HG03045 (cell line): ENCODE measurements at regions not wholly inside any gene's neighbourhood (a gene's known extent, or its start where the extent isn't known, plus 50 kb on each side); places are given as distances from the start of the nearest gene placed in this dataset.
"Not testable (repeated sequence)": the region's sequence is repeated elsewhere in the genome, so short reads cannot be mapped to it uniquely, and the experiment has no call there.

ENCODE experiments used
- ATAC-seq: cut with Tn5 transposase; IDR thresholded peaks from one replicate; pipeline ENCODE4 v1.9.1; 2021; ENCODE audit warnings: mild to moderate bottlenecking, moderate library complexity; ENCODE audit not compliant: unreplicated experiment

- ATAC-seq: no peak
Measured at GRCh38 chr11:29490938-29491337, 525.9 kb downstream of the KCNA4 start.

GRCh38 chr11:29486301-29486700 lies 530.5 kb downstream of the KCNA4 start:
- ATAC-seq: no peak

GRCh38 chr11:29485641-29486040 lies 531.2 kb downstream of the KCNA4 start:
- no peak for ATAC-seq

DNA sequence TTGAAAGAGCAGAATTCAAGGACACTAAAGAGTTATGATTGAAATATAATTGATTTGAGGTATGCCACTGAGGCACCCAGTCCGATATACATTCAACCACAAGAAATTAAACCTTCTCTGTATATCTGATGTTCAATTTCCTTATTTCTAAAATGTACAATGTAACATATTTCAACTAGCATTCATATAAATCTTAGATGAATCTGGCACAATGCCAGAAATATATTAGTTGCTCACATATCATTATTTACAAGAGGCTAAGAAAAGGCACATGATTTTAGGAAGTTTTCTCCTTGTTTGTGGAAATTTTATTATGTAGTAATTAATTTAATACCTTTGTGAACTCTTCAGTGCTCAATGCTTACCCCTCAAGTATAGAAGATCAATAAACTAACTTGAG lies 532.3 kb downstream of the KCNA4 start:
- no peak for ATAC-seq

DNA sequence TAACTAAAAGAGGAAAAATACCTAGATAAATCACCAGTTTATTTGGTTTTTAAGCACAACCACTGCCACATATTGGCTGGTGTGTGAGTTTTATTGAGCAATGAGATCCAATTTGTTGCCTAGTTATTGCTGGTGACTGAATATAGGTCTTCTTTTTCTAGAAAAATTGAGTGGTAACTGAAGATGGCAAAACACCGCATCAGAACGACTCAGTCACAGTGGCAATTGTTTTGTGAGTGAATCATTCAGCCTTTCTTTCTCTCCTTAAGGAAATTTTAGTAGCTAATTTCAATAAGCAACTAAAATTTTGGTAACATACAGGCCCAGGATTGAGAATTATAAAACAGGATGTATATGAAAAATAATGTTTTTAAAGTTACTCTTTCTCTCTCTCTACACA lies 533.0 kb downstream of the KCNA4 start:
- ATAC-seq: no peak

DNA sequence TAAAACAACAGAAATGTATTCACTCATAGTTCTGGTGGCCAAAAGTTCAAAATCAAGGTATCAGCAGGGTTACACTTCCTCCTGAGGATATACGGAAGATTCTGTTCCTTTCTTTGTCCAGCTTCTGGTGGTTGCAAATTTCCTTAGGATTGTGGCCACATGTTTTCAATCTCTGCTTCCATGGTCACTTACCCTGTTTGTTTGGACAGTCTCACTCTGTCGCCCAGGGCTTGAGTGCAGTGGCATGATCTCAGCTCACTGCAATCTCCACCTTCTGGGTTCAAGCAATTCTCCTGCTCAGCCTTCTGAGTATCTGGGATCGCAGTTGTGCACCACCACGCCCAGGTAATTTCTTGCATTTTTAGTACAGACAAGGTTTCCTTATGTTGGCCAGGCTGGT lies 534.3 kb downstream of the KCNA4 start:
- ATAC-seq: no peak

DNA sequence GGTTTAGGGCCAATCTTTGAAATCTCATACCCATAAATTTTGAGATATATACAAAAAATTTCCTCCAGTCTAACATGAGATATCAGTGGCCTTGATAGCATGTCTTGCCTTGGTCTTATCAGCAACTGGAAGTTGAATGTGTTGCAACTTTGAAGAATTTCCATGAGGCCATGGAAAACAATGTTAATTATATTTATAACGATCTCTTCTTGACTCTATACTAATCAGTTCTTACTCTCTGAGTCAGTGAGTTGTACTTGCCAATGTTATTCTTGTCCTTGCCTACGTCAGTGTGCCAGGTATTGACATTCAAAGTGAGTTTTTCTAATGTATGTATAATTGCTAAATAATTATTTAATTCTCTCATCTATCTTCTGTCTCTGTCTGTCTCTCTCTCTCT lies 535.1 kb downstream of the KCNA4 start:
- no peak for ATAC-seq

GRCh38 chr11:29480981-29481380 lies 535.8 kb downstream of the KCNA4 start:
- no peak for ATAC-seq

DNA sequence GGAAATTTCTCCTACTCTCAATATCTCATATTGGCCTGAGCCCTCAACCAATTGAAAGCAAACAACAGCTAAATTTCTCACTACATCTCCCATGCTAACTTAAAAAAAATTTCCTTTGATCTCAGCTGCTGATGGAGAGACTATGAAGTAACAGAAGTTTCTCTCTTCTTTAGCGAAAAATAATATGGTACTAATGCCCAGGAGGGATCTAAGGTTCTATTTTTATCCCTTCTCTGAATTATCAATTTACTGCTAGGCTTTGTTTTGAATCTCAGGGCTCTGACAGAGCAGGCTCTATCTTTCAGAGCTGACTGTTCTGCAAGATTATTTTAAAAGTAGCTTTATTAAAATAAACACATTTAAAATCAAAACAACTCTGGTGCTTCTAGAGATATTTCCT lies 558.6 kb downstream of the KCNA4 start:
- no peak for ATAC-seq

GRCh38 chr11:29452146-29452545 lies 564.7 kb downstream of the KCNA4 start:
- no peak for ATAC-seq

DNA sequence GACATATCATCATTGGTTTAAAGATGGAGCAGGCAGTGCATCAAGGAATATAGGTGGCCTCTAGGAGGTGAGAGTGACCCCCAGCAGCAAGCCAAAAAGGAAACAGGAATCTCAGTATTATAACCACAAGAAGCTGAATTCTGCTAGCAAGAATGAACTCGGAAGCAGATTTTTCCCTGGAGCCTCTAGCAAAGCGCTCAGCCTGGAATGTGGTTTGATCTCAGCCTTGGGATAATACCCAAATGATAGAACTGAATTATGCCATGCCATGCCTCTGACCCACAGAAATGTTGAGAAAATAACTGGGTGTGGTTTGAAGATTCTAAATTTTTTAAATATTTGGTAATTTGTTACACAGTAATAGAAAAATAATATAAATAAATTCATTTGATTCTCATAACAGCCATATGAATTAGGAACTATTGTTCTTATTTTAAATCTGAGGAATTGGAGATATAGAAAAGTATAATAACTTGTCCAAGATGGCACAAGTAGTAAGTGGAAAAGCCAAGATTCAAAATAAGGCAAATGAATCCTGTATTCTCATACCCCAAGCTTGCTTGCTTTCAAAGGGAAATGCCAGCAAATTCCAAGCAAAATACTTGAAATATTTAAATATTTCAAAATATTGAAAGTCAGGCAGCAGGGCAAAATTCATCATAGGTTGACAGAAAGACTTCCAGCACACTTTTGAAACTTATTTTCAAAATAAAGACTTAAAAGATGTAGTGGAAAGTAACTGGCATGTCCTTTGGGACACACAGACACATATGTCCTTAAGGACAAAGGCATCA lies 567.4 kb downstream of the KCNA4 start:
- ATAC-seq: no peak

- ATAC-seq: no peak
Measured at GRCh38 chr11:29448246-29448877, 568.5 kb downstream of the KCNA4 start.

DNA sequence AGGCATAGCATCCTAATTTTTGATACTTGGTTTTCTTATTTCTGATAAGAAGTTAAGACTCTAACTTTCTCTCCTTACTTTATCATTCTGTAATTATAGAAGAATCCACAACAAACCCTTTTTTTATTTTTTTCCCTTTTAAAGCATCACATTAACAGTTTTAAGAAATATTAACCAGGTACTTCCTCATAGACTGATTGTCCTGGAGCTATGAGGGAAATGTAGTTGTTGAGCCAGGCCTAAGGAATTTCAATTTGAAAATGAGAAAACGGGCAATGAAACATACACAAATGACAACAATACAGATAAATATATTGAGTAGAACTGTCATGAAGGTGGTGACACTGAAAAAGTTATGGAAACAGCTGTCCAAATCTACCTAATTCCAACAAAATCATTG lies 569.0 kb downstream of the KCNA4 start:
- no peak for ATAC-seq

GRCh38 chr11:29446132-29446531 lies 570.7 kb downstream of the KCNA4 start:
- ATAC-seq: no peak

- ATAC-seq: not testable (repeated sequence)
Measured at GRCh38 chr11:29445191-29445590, 571.6 kb downstream of the KCNA4 start.

DNA sequence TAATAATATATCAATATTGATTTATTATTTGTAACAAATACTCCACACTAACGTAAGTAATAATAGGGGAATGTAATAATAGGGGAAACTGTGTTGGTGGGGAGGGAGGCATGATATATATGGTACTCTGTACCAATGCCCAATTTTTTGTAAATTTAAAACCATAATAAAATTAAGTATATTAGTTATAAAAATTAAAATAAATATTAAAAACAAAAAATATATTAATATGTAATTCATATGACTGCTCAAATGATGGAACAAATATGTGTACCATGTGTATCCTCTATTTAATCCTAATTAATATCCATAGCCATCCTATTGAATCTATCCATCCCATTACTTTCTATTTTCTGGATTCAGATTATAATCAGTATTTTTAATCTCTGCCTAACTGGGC lies 578.0 kb downstream of the KCNA4 start:
- ATAC-seq: no peak

GRCh38 chr11:29435421-29435820 lies 581.4 kb downstream of the KCNA4 start:
- no peak for ATAC-seq

- ATAC-seq: no peak
Measured at GRCh38 chr11:29432719-29433325, 584.0 kb downstream of the KCNA4 start.

GRCh38 chr11:29405305-29405704 lies 611.5 kb downstream of the KCNA4 start:
- no peak for ATAC-seq

DNA sequence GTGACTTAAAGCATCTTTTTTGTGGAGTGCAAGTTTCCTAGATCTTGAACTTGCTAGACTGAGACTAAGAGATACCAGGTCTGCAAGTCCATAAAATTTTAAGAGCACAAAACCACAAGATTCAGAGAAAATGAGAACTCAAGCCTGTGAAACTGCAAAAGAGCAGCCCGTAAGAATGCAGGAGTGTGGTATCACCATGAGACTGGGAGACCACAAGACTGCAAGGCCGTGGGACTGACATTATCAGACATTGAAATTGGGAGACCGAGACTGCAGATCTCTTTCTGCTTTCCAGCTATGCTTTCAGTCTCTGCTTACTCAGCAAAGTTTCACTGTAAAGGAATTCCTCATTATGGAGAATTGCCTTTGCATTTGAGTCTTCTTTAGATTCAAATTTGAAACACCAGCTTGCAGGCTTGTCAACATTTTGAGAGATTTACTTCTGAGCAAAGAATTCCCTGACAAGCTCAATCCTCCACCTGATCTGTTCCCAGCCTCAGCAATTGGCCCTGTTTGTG lies 621.2 kb downstream of the KCNA4 start:
- ATAC-seq: no peak

- ATAC-seq: no peak
Measured at GRCh38 chr11:29389793-29390192, 627.0 kb downstream of the KCNA4 start.

DNA sequence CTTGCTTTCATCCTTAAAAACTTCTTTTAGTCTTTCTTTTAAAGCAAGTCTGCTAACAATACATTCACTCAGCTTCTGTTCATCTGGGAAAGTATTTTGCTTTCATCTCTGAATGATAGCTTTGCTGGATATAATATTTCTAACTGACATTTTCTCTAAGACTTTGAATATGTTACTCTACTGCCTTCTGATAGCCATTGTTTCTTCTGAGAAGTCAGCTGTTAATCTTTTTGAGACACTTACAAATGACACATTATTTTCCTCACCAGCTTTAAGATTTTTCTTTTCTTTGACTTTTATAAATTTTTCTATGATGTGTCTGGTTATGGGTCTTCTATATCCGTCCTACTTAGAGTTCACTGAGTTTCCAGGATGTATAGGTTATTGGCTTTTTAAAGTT lies 643.1 kb downstream of the KCNA4 start:
- ATAC-seq: no peak
